ENCODE measurements at regions not wholly inside any gene's neighbourhood (a gene's known extent, or its start where the extent isn't known, plus 50 kb on each side); places are given as distances from the start of the nearest gene placed in this dataset.
"Not testable (repeated sequence)": the region's sequence is repeated elsewhere in the genome, so short reads cannot be mapped to it uniquely, and the experiment has no call there.

- FAIRE-seq: no peak
Measured at GRCh38 chr3:151675858-151676615, 57.7 kb upstream of the AADACL2 start.

GRCh38 chr3:151673974-151674373 lies 59.8 kb upstream of the AADACL2 start:
- no peak for FAIRE-seq

- FAIRE-seq: not testable (repeated sequence)
Measured at GRCh38 chr3:151667762-151668161, 66.0 kb upstream of the AADACL2 start.

GRCh38 chr3:151660885-151661284 lies 72.8 kb upstream of the AADACL2 start:
- FAIRE-seq: peak; percentile 14

GRCh38 chr3:151644986-151645385 lies 88.7 kb upstream of the AADACL2 start:
- FAIRE-seq: no peak

GRCh38 chr3:151644020-151644620 lies 89.6 kb upstream of the AADACL2 start:
- FAIRE-seq: no peak

GRCh38 chr3:151639418-151639740 lies 94.3 kb upstream of the AADACL2 start:
- FAIRE-seq: no peak

GRCh38 chr3:151638555-151639417 lies 94.9 kb upstream of the AADACL2 start:
- no peak for FAIRE-seq

- FAIRE-seq: no peak
Measured at GRCh38 chr3:151635905-151636304, 97.8 kb upstream of the AADACL2 start.

GRCh38 chr3:151631946-151632345 lies 101.8 kb upstream of the AADACL2 start:
- FAIRE-seq: no peak

GRCh38 chr3:151630938-151631441 lies 102.7 kb upstream of the AADACL2 start:
- no peak for FAIRE-seq

GRCh38 chr3:151630035-151630434 lies 103.7 kb upstream of the AADACL2 start:
- no peak for FAIRE-seq

- no peak for FAIRE-seq
Measured at GRCh38 chr3:151625586-151625985, 108.1 kb upstream of the AADACL2 start.

- no peak for FAIRE-seq
Measured at GRCh38 chr3:151625086-151625485, 108.6 kb upstream of the AADACL2 start.

GRCh38 chr3:151620071-151620470 lies 113.7 kb upstream of the AADACL2 start:
- FAIRE-seq: no peak

GRCh38 chr3:151615464-151615863 lies 118.3 kb upstream of the AADACL2 start:
- FAIRE-seq: no peak

GRCh38 chr3:151612115-151612514 lies 121.6 kb upstream of the AADACL2 start:
- no peak for FAIRE-seq

GRCh38 chr3:151611419-151611818 lies 122.3 kb upstream of the AADACL2 start:
- no peak for FAIRE-seq

GRCh38 chr3:151609491-151609890 lies 124.2 kb upstream of the AADACL2 start:
- FAIRE-seq: no peak

- FAIRE-seq: no peak
Measured at GRCh38 chr3:151604891-151605290, 128.8 kb upstream of the AADACL2 start.

GRCh38 chr3:151600783-151601182 lies 132.9 kb upstream of the AADACL2 start:
- no peak for FAIRE-seq

- no peak for FAIRE-seq
Measured at GRCh38 chr3:151599103-151599672, 134.5 kb upstream of the AADACL2 start.

GRCh38 chr3:151596940-151597339 lies 136.1 kb upstream of the IGSF10 start:
- FAIRE-seq: no peak

Measured in A204.1 (cell line).